HepG2 (cell line): ENCODE measurements at regions not wholly inside any gene's neighbourhood (a gene's known extent, or its start where the extent isn't known, plus 50 kb on each side); places are given as distances from the start of the nearest gene placed in this dataset.

Experiments
- ATAC-seq: fragments of 200-7000 bp; cut with Tn5 transposase; 3 replicates; pipeline ENCODE4 v1.9.1; 2020; ENCODE audit warnings: mild to moderate bottlenecking, moderate library complexity
- BruUV-seq: library from RNA; stranded (reverse); fragments of 400-500 nt; replicated peaks from 2 replicates; lab custom pipeline; 2021; lab: Mats Ljungman, UMichigan
- CTCF ChIA-PET: fragments of 300-600 bp; formaldehyde crosslinking; extraction: SDS; loops from one replicate; lab custom pipeline; 2021; ENCODE audit warnings: low total read pairs, inconsistent platforms, low intra/inter-chr PET ratio; lab: Yijun Ruan, JAX
- POLR2A ChIA-PET: fragments of 350-600 bp; sonication (Branson Sonifier 250); formaldehyde crosslinking; loops from one replicate; lab custom pipeline; 2020; ENCODE audit warnings: antibody characterized with exemption, inconsistent platforms; lab: Yijun Ruan, JAX
- DNase-seq: peaks from one replicate; pipeline ENCODE4 v3.0.0-alpha.2; 2015; ENCODE audit warnings: low spot score
- FAIRE-seq: peaks from 3 replicates; lab custom pipeline; 2011; peaks lifted over from hg19 to GRCh38; lab: Jason Lieb, UNC
- H2AFZ ChIP-seq: one replicate; pipeline ENCODE4 v1.6.1; 2011; ENCODE audit warnings: low read length, inconsistent platforms
- H3K27ac ChIP-seq: fragments of 300-600 bp; 3 replicates; pipeline ENCODE4 v1.8.0; 2011; ENCODE audit warnings: mixed run types, mild to moderate bottlenecking, mixed read lengths, low read length, inconsistent platforms; ENCODE audit not compliant: insufficient read depth; ENCODE audit errors: extremely low read length
- H3K27me3 ChIP-seq, 2 experiments: fragments of 200-600 bp in 1 of 2; 2 replicates in 1 of 2; 3 replicates in 1 of 2; pipeline versions ENCODE4 v1.6.0 to v1.8.0; 2011; ENCODE audit warnings: low read length in 2 of 2, mild to moderate bottlenecking in 2 of 2, moderate library complexity in 2 of 2, inconsistent platforms in 1 of 2; ENCODE audit not compliant: insufficient read depth in 2 of 2, control insufficient read depth in 1 of 2
- H3K36me3 ChIP-seq, 2 experiments: fragments of 200-600 bp in 1 of 2; replicated peaks in 1 of 2; 2 replicates in 1 of 2; 3 replicates in 1 of 2; pipeline versions ENCODE4 v1.5.1 to v1.8.0; 2011; ENCODE audit warnings: low read length in 2 of 2, inconsistent platforms in 1 of 2; ENCODE audit not compliant: insufficient read depth in 2 of 2, control insufficient read depth in 1 of 2
- H3K4me1 ChIP-seq: 2 replicates; pipeline ENCODE4 v1.5.1; 2012; ENCODE audit warnings: low read length, inconsistent platforms; ENCODE audit not compliant: insufficient read depth
- H3K4me2 ChIP-seq: 2 replicates; pipeline ENCODE4 v1.6.0; 2011; ENCODE audit warnings: low read depth, low read length, inconsistent platforms
- H3K4me3 ChIP-seq, 3 experiments: fragments of 200-600 bp in 1 of 3; sonication (generic), shearing (Covaris generic) in 1 of 3; replicated peaks in 1 of 3; 2 replicates each; pipeline ENCODE4 v1.5.1; 2011 to 2016; ENCODE audit warnings: low read length in 3 of 3, inconsistent platforms in 2 of 3, low read depth in 2 of 3, mild to moderate bottlenecking in 2 of 3, control low read depth in 1 of 3, mixed read lengths in 1 of 3; ENCODE audit not compliant: insufficient read depth in 1 of 3
- H3K79me2 ChIP-seq: one replicate; pipeline ENCODE4 v1.6.1; 2011; ENCODE audit warnings: low read length, inconsistent platforms; ENCODE audit not compliant: insufficient read depth
- H3K9ac ChIP-seq: 2 replicates; pipeline ENCODE4 v1.6.0; 2011; ENCODE audit warnings: mild to moderate bottlenecking, low read depth, low read length, inconsistent platforms; ENCODE audit not compliant: insufficient read depth
- H3K9me3 ChIP-seq: 2 replicates; pipeline ENCODE4 v1.5.1; 2012; ENCODE audit warnings: mild to moderate bottlenecking, low read length
- H4K20me1 ChIP-seq: 2 replicates; pipeline ENCODE4 v1.6.0; 2011; ENCODE audit warnings: inconsistent platforms, mild to moderate bottlenecking, low read length, moderate library complexity; ENCODE audit not compliant: insufficient read depth
- ADNP ChIP-seq: sonication (generic); formaldehyde crosslinking; IDR thresholded peaks from 2 replicates; pipeline ENCODE4 v1.4.0; 2020; ENCODE audit warnings: missing genetic modification reagents
- ATF7 ChIP-seq, 2 experiments: fragments of 450-650 bp in 1 of 2; sonication (generic) in 1 of 2; formaldehyde crosslinking in 1 of 2; IDR thresholded peaks; 2 replicates each; pipeline versions ENCODE4 v1.4.0 to v1.6.1; 2016 to 2020; ENCODE audit warnings: antibody characterized with exemption in 1 of 2, mild to moderate bottlenecking in 1 of 2, missing genetic modification reagents in 1 of 2
- ATRX ChIP-seq: sonication (generic); formaldehyde crosslinking; IDR thresholded peaks from 2 replicates; pipeline ENCODE4 v1.4.0; 2020; ENCODE audit warnings: missing genetic modification reagents, borderline replicate concordance
- BCL6 ChIP-seq: IDR thresholded peaks from 2 replicates; pipeline ENCODE4 v1.6.1; 2016; ENCODE audit warnings: missing genetic modification reagents, missing compliant biosample characterization
- CREB1 ChIP-seq, 2 experiments: fragments of 450-650 bp in 1 of 2; IDR thresholded peaks; 2 replicates each; pipeline ENCODE4 v1.6.1; 2016 to 2017; ENCODE audit warnings: control low read depth in 1 of 2, mild to moderate bottlenecking in 1 of 2, missing compliant biosample characterization in 1 of 2, missing genetic modification characterization in 1 of 2
- FOXP1 ChIP-seq, 2 experiments: fragments of 450-650 bp in 1 of 2; IDR thresholded peaks; 2 replicates each; pipeline ENCODE4 v1.6.1; 2017 to 2018; ENCODE audit warnings: antibody characterized with exemption in 1 of 2
- GTF2F1 ChIP-seq: fragments of 150-350 bp; IDR thresholded peaks from 2 replicates; pipeline ENCODE4 v1.6.1; 2014; ENCODE audit warnings: low read length
- MAFG ChIP-seq: sonication (generic); formaldehyde crosslinking; IDR thresholded peaks from 2 replicates; pipeline ENCODE4 v1.5.1; 2020; ENCODE audit warnings: mild to moderate bottlenecking, missing genetic modification reagents
- NR2F6 ChIP-seq, 2 experiments: IDR thresholded peaks; 2 replicates each; pipeline ENCODE4 v1.6.1; 2016; ENCODE audit warnings: antibody characterized with exemption in 1 of 2, mild to moderate bottlenecking in 1 of 2
- PHF8 ChIP-seq: sonication (generic); formaldehyde crosslinking; IDR thresholded peaks from 2 replicates; pipeline ENCODE4 v1.5.0; 2020; ENCODE audit warnings: missing genetic modification reagents
- SMAD9 ChIP-seq: sonication (generic); formaldehyde crosslinking; IDR thresholded peaks from 2 replicates; pipeline ENCODE4 v1.5.1; 2020; ENCODE audit warnings: mild to moderate bottlenecking, missing genetic modification reagents
- ZNF138 ChIP-seq: sonication (generic); formaldehyde crosslinking; IDR thresholded peaks from 2 replicates; pipeline ENCODE4 v1.5.0; 2020; ENCODE audit warnings: mild to moderate bottlenecking, low read depth, missing genetic modification reagents
- ZNF33B ChIP-seq: sonication (generic); formaldehyde crosslinking; IDR thresholded peaks from 2 replicates; pipeline ENCODE4 v1.5.1; 2020; ENCODE audit warnings: mild to moderate bottlenecking, missing genetic modification reagents
- ZNF350 ChIP-seq: sonication (generic); formaldehyde crosslinking; IDR thresholded peaks from 2 replicates; pipeline ENCODE4 v1.4.0; 2020; ENCODE audit warnings: mild to moderate bottlenecking, low read depth, missing genetic modification reagents, borderline replicate concordance
- ZNF737 ChIP-seq: sonication (generic); formaldehyde crosslinking; IDR thresholded peaks from 2 replicates; pipeline ENCODE4 v1.5.0; 2020; ENCODE audit warnings: missing genetic modification reagents, mild to moderate bottlenecking, borderline replicate concordance
- WGBS: methylation state at CpG from one replicate; pipeline ENCODE4 v1.1.6; 2017; ENCODE audit warnings: low lambda C conversion rate; 5-methylcytosine and 5-hydroxymethylcytosine counted together
- in situ Hi-C: cut with HindIII; loops from 2 replicates; pipeline ENCODE4 v1.10.0; 2017; ENCODE audit warnings: low pct_unique_long_range_greater_than_20kb; ENCODE audit not compliant: extremely low pct_ligation_motif_present
- intact Hi-C: fragments of 100-400 bp; cut with micrococcal nuclease; formaldehyde crosslinking; loops from one replicate; pipeline ENCODE4 v1.10.0; 2022; ENCODE audit not compliant: unreplicated experiment
- TF ChIP-seq, protein P1 (sequence below): sonication (generic); formaldehyde crosslinking; conservative IDR thresholded peaks from 2 replicates; pipeline ENCODE4 v1.4.0; 2020; ENCODE audit warnings: missing genetic modification reagents
- TF ChIP-seq, protein P2 (sequence below): IDR thresholded peaks from 2 replicates; pipeline ENCODE4 v1.6.1; 2018; ENCODE audit warnings: missing genetic modification reagents, mild to moderate bottlenecking, missing compliant biosample characterization

DNA sequence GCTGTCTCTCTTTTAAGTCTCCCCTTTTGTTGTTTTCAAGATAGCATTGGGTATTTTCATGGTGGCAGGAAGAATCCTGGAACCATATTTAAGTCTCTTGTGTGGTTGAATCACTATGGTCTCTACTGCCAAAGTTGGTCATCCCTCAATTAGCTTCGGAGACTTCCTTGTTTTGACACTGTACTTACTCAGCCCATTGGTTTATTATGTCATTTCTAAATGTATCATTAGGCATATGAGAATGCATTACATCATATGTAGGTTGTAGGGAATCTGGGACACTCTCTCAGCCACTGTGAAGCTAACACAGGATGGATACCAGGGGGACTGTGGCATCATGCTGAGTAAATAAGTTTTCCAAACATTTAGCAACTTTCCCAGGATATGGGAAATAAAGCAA is 211.8 kb downstream of the DTHD1 start:
- no peaks in the 10 kb centered on the region for H3K36me3 ChIP-seq
- no peak for DNase-seq

DNA sequence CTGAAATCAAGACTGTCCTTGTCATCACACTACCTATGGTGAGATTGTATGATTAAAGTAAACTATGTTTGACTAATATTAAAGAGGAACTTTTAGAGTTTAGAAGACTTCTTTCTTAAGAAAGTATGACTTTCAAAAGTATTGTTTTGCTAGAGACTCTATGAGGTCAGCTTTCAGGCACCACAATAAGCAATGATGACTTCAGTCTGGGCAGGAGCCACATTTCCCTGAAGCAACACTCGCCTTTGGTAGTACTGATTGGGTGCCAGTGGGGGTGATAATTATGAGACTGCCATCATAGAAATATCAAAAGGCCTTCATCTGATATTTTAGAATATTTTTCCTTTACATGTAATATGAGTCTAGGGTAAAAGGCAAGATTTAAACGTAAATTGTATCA is 212.6 kb downstream of the DTHD1 start:
- POLR2A ChIA-PET: no interaction called here
- Histone ChIP-seq H3K79me2 (no peaks in the 10 kb centered on the region), H3K4me3 (no peak overlapping the region), H3K27ac (no peak overlapping the region), H2AFZ (no peak overlapping the region), H3K4me2 (no peak overlapping the region), H3K9ac (no peak overlapping the region), H3K27me3 (no peaks in the 10 kb centered on the region), H3K9me3 (no peaks in the 10 kb centered on the region), H3K4me1 (no peaks in the 10 kb centered on the region), H4K20me1 (no peaks in the 10 kb centered on the region), H3K36me3 (no peaks in the 10 kb centered on the region)
- FAIRE-seq: no peak
- CTCF ChIA-PET: no interaction called here
- DNase-seq: no peak
- WGBS: 0% methylated on average over 2 of the region's 2 CpGs
- in situ Hi-C loops (no loop called here), intact Hi-C loops (no loop called here)
- BruUV-seq: no TSS peak
- no peak for ATAC-seq
- no peak for TF ChIP-seq FOXP1 (IDR thresholded peaks at IDR 0.05)
- no peak for TF ChIP-seq FOXP1 (CRISPR knock-in tag; IDR thresholded peaks at IDR 0.05)
- TF ChIP-seq SMAD9 (CRISPR knock-in tag): no peak
- TF ChIP-seq, protein P1, sequence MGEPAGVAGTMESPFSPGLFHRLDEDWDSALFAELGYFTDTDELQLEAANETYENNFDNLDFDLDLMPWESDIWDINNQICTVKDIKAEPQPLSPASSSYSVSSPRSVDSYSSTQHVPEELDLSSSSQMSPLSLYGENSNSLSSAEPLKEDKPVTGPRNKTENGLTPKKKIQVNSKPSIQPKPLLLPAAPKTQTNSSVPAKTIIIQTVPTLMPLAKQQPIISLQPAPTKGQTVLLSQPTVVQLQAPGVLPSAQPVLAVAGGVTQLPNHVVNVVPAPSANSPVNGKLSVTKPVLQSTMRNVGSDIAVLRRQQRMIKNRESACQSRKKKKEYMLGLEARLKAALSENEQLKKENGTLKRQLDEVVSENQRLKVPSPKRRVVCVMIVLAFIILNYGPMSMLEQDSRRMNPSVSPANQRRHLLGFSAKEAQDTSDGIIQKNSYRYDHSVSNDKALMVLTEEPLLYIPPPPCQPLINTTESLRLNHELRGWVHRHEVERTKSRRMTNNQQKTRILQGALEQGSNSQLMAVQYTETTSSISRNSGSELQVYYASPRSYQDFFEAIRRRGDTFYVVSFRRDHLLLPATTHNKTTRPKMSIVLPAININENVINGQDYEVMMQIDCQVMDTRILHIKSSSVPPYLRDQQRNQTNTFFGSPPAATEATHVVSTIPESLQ (CRISPR knock-in tag): no peak
- TF ChIP-seq, protein P2, sequence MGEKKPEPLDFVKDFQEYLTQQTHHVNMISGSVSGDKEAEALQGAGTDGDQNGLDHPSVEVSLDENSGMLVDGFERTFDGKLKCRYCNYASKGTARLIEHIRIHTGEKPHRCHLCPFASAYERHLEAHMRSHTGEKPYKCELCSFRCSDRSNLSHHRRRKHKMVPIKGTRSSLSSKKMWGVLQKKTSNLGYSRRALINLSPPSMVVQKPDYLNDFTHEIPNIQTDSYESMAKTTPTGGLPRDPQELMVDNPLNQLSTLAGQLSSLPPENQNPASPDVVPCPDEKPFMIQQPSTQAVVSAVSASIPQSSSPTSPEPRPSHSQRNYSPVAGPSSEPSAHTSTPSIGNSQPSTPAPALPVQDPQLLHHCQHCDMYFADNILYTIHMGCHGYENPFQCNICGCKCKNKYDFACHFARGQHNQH (CRISPR knock-in tag): no peak
- no peak for TF ChIP-seq NR2F6 (IDR thresholded peaks at IDR 0.05)
- no peak for TF ChIP-seq NR2F6 (CRISPR knock-in tag; IDR thresholded peaks at IDR 0.05)
- TF ChIP-seq CREB1 (IDR thresholded peaks at IDR 0.05): no peak
- TF ChIP-seq CREB1 (CRISPR knock-in tag; IDR thresholded peaks at IDR 0.05): no peak
- TF ChIP-seq ZNF33B (CRISPR knock-in tag): no peak
- TF ChIP-seq GTF2F1: no peak
- TF ChIP-seq BCL6 (CRISPR knock-in tag): no peak
- no peak for TF ChIP-seq ZNF350 (CRISPR knock-in tag)
- TF ChIP-seq MAFG (CRISPR knock-in tag): no peak
- TF ChIP-seq ADNP (CRISPR knock-in tag): no peak
- TF ChIP-seq ZNF737: no peak
- TF ChIP-seq ATRX: no peak
- no peak for TF ChIP-seq ZNF138 (CRISPR knock-in tag)

More for the DNA sequence above, 211.8 kb downstream of the DTHD1 start:
- Histone ChIP-seq H2AFZ (no peak overlapping the region), H3K4me2 (no peak overlapping the region), H3K9ac (no peak overlapping the region), H3K9me3 (no peaks in the 10 kb centered on the region), H4K20me1 (no peaks in the 10 kb centered on the region), H3K4me3 (no peak overlapping the region), H3K27ac (no peak overlapping the region), H3K27me3 (no peaks in the 10 kb centered on the region), H3K79me2 (no peaks in the 10 kb centered on the region), H3K4me1 (no peaks in the 10 kb centered on the region)
- WGBS: 0% methylated on average over 1 of the region's 1 CpG
- FAIRE-seq (no peak), ATAC-seq (no peak)
- CTCF ChIA-PET: no interaction called here
- in situ Hi-C loops: no loop called here
- TF ChIP-seq ATF7 (IDR thresholded peaks at IDR 0.05) (0 out of 2 replicates have a peak, but pooled peaks have one; percentile 40), ATF7 (CRISPR knock-in tag; IDR thresholded peaks at IDR 0.05) (no peak), PHF8 (CRISPR knock-in tag) (no peak)
- intact Hi-C loops: no loop called here
- POLR2A ChIA-PET: no interaction called here
- BruUV-seq: no TSS peak
